ENCODE measurements at regions not wholly inside any gene's neighbourhood (a gene's known extent, or its start where the extent isn't known, plus 50 kb on each side); places are given as distances from the start of the nearest gene placed in this dataset.
"Not testable (repeated sequence)": the region's sequence is repeated elsewhere in the genome, so short reads cannot be mapped to it uniquely, and the experiment has no call there.

DNA sequence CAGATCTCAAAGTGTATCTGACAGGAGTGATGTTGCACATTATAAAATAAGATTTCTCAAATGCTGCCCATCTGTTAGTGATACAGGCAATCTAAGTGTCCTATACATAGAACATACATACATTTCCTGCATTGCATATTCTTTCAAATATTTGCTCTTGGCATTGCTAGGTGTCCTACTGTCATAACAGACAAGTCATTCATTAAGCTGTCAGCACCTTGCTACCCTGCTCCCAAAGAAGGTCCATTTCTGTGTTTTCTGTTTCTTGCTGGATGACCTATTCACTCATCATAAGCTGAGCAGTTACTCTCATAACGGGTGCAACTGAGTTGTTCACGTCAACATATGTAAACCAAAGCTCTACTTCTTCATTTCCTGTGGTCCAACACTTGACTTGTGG lies 719.0 kb downstream of the KCNJ2 start:
- no peak for DNase-seq

DNA sequence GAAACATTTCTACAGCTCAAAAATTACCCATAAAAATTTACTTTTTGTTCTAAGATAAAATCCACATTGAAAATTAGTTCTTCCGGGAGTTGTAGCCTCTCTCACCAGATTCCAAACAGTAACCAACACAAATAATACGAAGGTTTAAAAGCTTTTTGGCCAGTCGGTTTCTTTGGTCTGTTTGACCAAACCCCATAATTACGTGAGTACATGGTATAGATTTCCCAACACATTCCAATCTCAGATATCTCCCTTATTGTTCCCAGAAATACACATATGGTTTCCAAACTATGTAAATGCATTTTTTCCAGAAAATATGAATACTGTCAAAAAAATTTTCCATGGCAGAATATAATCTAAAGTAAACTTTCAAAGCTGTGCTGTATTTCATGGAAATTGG lies 722.0 kb downstream of the KCNJ2 start:
- DNase-seq, result no peak

DNA sequence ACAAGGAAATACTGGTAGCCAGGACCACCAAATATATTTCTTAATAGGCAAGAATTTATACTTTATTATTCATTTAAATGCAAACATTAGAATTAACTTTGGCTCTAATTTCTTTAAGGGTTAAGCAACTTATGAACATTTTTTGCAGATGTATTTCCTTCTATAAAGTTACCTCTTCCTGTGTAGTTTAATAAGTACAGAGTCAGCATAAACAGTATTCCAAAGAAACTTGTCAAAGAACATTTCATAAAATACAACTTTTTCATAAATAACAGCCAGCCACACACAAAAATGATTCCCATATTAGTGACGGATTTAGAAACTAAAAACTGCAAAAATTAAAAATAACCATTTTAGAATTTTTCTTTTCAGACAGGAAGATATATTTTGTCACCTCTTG lies 723.2 kb downstream of the KCNJ2 start:
- no peak for DNase-seq

DNA sequence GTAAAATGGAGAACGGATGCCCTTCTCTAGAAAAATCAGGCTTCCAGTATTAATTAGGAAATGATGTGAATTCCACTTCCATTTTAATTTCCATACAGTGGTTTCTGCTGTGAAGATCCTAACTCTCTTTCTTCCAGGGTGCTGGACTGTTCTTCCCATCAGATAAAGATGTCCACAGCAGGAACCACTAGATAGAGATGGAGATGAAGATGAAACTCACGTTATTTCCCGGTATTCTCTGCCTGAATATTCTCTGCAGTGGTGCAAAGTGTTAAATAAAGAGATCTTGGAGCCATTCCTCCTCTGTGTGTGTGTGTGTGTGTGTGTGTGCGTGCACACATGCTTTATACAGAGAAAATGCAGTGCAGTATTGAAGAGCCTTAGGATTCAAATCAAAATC lies 727.5 kb downstream of the KCNJ2 start:
- no peak for DNase-seq

DNA sequence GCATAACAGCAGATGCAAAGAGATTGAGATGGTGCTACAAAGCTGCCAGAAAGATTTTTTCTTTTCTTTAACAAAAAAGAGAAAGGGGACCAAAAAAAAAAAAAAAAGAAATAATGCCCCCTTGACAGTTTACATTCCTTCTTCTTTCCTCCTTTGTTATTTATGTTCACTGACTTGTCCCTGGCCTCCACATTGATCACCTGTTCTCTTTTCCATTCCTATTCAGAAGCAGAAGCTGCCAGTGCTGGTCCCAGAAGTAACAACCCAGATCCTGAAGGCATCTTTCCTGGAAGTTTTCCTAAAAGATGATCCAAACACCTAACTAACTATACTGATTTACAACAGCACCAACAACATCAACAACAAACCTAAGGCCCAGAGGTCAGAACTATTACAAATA lies 728.1 kb downstream of the KCNJ2 start:
- DNase-seq, result no peak

DNA sequence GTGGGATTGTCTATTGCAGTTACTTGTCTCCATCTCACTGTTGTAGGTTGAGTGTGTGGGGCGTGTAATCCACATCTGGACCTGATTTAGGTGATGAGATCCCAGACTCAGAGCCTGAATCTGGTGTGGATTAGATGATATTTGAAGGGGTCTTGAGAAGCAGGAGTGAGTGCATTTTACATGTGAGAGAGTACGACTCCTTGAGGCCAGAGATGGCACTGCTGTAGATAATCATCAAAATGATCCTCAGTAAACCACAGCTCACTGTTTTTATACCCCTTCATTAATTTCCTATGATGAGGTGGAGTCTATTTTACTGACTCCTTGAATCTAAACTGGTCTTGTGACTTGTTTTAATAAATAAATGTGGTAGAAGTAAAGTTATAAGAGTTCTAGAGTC lies 732.5 kb downstream of the KCNJ2 start:
- DNase-seq, result no peak

DNA sequence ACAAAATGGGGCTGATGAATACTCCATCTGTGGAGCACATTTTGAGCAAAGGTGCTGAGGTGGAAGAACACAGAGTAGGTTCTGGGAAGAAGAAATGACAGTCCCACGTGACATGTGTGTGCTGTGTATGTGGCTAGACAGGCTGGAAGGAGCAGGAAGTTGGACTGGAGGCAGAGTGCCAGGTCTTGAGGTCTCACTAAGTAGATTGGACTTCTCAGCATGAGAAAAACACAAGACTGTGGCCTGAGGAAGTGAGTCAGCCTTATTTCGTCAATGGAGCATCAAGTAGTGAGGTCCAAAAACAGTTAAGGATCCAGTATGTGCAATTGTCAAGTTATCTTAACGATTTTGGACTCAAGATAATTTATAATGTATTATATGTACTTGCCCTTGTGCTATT lies 736.5 kb downstream of the KCNJ2 start:
- DNase-seq, result no peak

DNA sequence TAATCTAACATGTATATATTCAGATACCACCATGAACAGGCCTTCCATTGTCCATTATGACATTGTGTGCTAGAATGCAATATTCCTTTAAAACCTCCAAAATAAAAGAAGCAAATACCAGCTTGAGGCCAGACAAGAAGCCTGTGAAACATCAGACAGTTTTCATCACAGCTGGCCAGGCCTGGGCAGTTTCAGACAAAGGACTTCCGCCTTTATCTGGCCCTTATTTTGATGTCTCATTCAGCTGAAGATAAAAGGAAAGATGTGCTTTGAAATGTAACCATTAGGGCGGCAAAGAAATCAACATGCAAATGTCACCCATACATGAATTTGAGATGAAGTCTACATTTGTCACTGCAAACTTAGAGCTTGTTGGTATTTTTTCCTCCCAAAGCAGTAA lies 737.5 kb downstream of the KCNJ2 start:
- DNase-seq, result peak; percentile 54

DNA sequence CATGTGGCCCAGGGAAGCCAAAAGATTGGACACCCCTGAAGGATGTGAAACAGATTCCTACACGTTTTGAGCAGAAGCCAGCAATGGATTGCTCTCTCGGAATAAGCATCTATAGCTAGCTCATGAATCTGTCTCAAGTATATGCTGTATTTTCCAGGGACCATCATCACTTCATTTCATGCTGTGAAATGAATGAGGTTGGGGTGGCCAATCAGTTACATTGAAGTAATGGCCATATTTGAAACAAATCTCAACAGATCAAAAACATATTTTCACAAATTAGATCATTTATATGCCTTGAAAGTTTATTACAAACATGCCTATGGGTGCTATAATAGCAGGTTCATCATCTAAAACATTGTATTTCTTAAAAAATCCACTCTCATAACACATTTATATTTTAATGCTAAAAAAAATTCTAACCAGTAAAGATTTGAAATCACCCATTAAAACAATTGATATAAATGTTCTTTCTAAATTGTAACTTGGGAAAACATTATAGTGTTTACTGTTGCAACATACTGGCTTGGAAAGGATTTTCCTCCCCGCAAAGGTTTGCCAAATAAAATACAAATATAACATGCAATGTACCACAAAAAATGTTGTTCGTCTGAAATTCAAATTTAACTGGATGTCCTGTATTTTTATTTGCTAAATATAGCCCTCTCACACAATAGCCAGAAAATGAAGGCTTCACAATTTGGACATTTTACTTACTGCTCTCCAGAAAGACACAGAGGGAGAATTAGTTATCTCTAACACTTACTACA lies 743.6 kb downstream of the KCNJ2 start:
- no peak for DNase-seq

DNA sequence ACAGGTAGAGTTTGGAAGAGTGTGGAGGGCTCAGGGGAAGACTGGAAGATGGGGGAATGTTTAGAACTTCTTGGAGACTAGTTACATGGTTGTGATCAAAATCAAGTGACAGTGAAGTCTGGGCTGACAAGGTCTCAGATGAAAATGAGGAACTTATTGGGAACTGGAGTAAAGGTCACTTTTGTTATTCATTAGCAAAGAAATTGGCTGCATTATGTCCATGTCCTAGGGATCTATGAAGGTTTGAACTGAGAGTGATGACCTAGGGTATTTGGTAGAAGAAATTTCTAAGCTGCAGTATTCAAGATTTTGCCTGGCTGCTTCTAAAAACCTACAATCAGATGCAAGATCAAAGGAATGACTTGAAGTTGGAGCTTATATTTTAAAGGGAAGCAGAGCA lies 747.1 kb downstream of the KCNJ2 start:
- DNase-seq, result no peak

DNA sequence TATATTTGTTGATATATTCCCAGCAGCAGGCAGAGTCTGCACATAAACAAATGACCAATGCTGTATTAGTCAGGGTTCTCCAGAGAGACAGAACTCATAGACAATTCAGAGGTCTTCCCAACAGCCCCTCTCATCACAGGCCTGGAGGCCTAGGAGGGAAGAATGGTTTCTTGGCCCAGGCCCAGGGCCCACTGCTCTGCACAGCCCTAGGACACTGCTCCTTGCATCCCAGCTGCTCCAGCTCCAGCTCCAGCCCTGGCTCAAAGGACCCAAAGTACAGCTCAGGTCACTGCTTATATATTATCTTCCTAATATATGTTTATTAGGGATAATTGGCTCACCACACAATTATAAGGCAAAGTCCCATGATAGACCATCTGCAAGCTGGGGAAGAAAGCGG lies 749.9 kb downstream of the KCNJ2 start:
- DNase-seq, result no peak

DNA sequence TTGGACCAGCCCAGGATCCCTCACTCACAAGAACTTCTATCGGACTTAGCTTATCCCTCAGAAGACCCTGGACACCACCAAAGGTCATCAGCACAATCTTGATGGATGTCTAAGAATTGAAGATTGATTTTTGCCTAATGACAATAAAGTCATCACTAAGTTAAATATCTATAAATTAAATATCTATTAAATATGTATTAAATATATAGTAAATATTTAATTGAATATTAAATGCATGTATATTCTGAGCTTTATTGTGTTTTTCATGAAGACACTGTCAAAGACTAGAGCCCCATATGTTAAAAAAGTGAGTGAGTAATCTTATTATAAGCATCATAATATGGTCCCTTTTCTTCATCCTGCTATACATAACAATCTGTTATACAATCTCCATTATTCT lies 751.1 kb downstream of the KCNJ2 start:
- DNase-seq, result no peak

DNA sequence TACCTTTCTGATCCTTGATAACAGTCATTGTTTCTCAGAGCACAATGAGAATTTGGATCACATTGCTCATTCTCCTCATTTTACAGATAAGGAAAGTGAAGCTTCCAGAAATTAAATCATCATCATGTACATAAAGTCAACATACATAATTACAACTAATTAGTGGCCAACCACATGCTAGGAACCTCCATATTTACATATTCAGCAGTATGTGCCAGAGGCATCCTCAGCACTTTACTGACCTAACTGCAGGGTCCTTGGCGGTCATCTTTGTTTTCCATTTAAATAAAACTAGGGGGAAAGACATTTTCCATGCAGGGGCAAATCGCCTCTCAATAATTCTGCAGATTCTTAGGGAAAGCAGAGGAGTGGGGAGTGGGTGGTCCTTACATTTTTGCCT lies 752.9 kb downstream of the KCNJ2 start:
- DNase-seq, result no peak

DNA sequence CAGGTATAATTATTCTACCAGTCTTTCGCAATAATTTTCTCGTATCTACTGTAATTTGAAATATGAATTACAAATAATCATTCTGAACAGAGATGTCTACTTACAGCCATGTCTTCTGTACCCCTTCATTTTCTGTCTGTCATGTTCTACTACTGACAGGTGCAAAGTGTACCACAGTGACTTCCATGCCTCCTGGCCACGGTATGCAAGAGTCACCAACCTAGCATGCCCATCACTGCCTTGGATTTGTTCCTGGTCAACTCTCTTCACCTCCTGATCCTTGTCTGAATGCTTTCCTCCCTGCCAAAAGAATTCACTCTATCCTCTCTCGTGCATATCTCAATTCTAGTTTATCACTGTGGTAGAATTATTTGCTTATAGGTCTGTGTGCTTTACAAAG lies 755.4 kb downstream of the KCNJ2 start:
- no peak for DNase-seq

DNA sequence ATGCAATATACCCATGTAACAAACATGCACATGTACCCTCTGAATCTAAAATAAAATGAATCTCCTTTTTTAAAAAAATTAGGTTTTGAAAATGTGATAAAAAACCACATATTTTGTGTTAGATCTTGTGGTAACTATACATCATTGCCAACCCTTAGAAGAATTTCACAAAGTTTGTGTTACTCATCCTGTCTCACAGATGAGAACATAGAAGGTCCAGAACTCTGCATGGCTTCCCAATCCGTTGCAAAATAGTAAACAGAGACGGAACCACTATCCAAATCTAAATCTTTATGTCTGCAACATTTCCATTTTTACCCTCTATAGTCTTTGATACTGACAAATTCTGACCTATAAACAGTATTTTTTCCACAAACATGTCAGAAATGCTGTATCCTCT lies 759.9 kb downstream of the KCNJ2 start:
- DNase-seq, result no peak

DNA sequence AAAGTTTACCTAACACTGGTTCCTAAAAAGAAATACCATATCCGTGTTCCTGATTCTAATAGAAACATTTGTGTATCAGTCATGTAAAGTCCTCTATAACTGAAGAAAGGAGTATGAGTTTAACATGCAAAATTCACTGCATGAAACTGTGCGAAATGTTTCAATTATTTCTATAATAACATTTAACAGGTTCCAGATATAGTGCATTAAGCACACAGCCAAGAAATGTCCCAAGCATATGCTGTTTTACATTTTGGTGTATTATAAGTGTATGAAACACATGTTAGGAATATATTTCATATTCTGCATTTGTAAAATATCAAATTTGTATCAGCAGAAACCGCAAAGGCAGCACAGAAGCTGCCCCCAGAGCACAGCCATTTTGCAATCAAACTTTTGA lies 764.9 kb downstream of the KCNJ2 start:
- no peak for DNase-seq

DNA sequence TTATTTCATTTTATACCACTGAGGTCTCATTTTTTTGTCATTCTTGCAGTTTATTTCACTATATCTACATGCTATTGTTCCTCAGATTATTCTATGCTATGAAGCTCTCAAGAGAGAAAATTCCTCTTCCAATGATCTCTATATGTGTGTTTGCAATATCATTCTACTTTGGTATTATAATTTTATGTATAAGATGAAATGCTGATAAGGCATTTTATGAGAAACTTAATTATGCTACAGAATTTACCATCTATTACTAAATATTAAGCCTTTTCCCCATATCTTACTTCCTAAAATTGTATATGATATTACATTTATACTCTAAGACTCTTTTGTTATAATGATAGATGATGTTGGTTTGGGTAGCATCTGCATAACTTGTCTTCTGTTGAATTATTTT lies 765.5 kb downstream of the KCNJ2 start:
- no peak for DNase-seq

DNA sequence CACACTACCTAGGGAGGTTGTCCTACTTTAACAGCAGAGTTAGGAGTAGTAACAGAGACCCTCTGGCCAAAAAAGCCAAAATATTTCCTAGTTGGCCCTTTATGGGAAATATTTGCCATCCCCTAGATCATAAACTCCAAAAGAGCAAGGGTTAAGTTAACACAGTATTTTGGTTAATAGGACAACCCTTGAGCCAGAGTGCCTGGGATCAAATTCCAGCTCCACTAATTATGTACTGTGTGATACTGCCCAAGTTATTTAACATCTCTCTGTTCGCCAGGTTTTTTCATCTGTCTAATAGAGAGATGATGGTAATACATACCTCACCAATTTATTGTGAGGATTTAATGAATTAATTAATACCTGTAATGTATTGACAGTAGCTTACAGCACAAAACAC lies 767.4 kb downstream of the KCNJ2 start:
- no peak for DNase-seq

DNA sequence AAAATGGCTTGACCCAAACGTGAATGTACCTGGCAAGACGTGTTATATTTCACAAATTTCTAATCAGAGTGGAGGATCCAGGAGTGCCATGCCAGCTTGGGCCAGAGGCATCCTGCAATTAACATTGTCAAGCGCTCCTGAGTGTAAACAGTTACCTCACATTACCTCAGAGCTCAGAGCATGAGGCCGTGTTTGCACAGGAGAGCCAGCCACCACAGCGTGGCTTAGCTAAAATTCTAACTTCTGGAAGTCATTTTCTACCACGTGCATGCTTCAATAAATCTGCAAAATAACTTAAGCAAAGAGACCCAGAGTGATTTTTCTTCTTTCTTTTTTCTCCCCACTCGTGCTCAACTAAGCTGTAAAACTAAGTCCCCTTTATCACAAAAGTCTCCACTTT lies 769.0 kb downstream of the KCNJ2 start:
- DNase-seq, result no peak

DNA sequence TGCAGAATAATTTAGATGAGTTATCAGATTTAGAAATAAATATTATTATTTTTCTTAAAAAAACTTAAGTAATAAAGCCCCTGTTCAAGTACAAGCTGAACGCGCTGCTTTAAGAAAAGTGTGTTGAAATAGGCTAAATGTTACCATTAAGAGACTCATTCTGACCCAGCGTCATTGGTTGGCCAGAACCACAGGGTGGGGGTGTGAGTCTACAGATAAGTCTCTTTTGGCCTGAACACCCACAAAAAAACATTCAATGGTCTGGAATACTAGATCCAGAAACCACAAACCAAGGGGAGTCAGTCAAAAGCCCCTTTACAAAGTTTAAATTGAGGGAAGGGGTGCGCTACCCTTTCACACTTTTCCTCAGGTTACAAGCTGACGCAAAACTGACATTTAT lies 776.1 kb downstream of the KCNJ2 start:
- DNase-seq, result no peak

DNA sequence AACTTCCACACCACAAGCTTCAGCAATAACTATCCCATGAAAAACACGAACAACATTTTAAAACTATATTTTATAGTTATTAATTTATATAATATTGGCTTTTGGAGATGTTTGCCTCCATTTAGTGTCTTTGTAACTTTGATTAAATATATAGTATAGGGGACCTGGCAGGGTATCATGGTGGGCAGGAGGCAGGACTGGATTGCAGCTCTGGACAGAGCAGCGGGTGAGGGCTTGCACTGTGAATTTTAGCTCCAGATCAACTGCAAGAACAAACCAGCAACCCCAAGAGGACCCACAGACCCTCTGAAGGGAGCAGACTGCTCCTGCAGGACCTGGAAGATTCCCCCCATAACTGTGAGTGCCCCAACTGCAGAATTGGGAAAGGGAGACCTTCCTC lies 777.9 kb downstream of the KCNJ2 start:
- no peak for DNase-seq

DNA sequence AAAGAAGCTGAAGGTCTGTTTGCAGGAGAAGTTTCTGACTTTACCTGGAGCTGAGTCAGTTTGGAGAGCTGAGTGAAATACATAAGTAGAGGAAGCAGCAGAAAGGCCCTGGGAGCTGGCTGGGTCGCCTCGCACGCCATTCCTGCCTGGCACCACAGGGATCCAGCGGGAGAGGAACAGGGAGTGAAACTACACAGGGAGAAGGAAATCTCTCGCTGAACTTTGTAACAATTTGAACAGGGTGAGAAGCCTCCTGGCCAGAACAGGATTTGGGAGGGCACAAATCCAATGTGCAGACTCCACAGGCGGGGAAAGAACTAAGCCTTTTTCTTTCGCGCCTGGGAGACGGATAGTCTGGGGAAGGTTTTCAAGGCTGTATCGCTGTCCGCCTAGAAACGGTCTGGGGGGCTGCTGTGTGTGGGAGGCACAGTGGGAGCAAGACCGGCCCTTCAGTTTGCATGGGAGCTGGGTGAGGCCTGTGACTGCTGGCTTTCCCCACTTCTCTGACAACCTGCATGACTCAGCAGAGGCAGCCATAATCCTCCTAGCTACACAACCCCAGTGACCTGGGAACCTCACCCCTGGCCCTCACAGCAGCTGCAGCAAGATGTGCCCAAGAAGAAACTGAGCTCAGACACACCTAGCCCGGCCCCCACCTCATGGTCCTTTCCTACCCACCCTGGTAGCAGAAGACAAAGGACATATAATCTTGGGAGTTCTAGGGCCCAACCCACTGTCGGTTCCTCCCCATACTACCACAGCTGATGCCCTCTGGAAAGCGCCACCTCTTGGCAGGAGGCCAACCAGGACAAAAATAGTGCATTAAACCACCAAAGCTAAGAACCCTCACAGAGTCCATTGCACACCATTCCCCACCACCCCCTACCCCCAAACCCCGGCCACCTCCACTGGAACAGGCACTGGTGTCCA lies 778.6 kb downstream of the KCNJ2 start:
- no peak for DNase-seq

DNA sequence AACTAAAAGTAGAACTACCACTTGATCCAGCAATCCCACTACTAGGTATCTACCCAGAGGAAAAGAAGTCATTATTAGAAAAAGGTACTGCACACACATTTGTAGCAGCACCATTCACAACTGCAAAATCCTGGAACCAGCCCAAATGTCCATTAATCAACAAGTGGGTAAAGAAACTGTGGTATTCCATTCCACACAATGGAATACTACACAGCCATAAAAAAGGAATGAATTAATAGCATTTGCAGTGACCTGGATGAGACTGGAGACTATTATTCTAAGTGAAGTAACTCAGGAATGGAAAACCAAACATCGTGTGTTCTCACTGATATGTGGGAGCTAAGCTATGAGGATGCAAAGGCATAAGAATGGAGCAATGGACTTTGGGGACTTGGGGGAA lies 783.8 kb downstream of the KCNJ2 start:
- DNase-seq, result not testable (repeated sequence)

DNA sequence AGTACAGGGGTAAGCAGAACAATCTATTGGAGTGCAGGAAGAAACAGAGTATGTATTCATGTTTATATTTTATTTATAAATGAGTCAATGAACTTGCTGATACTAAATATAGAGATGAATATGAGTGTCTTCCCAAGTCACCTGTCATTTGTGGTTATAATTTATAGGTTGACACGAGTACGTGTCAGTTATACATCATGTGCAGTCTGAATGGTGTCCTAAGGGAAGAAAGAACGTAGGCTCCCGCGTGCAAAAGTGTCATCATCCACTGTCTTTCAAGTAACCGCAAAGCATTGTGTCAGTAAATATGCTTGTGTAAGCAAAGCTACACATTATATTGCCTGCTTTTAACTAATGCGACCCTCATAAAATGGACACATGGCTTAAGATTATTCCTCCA lies 786.1 kb downstream of the KCNJ2 start:
- DNase-seq, result peak; percentile 22
